GM18867 (cell line): ENCODE measurements at regions not wholly inside any gene's neighbourhood (a gene's known extent, or its start where the extent isn't known, plus 50 kb on each side); places are given as distances from the start of the nearest gene placed in this dataset.

Source experiments
- ATAC-seq: cut with Tn5 transposase; IDR thresholded peaks from one replicate; pipeline ENCODE4 v1.9.1; 2021; ENCODE audit warnings: mild to moderate bottlenecking, moderate library complexity; ENCODE audit not compliant: unreplicated experiment

DNA sequence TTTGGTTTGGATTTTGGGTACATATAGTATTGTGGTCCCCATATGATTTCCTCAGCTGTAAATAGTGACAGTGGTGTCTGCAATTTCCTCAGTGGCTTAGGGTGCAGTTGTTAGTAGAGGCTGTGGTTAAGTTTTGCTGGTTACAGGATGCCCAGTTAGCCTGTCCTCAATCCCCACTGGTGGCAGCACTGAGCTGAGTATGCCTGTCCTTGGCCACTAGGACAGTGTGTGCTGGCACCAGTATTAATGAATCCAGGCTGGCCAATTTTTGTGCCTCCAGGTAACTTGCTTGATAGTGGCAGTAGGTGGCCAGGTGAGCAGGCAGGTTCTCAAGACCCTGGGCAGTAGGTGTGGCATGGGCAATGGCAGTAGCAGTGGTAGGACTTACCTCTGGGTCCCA, 973.1 kb downstream of the TMEM182 start:
- ATAC-seq: no peak

DNA sequence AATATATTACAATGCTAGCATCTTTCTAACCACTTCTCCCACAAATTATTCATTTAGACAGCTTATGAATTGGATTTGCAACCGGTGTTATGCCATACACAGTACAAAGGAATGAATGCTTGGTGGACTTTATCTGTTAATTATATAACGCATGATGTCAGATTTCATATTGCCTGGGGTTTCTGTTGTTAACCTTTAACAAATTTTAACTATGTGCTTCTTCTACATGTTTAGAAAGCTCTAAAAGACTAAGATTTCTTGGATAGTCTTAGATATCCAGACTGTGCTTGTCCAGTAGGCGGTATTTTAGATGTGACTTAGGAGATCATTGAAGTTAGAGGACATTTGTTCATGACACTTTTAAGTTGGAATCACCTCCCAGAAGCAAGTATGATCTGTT, 976.3 kb downstream of the TMEM182 start:
- ATAC-seq: no peak

DNA sequence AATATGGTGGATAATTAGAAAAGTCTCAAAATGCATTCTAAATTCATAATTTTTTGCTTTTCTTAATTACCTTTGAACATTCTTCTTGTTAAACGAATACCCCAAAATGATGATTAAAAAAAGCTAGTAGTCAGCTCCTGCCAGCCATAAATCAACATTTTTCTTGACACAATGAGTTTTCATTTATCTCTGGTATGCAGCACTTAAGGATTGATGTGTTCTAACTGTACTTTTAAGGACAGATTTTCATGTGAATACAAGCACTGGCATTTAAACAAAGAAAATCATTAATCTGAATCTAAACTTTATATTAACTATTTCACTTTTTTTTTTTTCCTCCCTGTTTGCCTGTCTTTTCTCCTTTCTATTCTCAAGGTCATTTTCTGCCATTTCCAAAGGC, 976.8 kb downstream of the TMEM182 start:
- no peak for ATAC-seq

DNA sequence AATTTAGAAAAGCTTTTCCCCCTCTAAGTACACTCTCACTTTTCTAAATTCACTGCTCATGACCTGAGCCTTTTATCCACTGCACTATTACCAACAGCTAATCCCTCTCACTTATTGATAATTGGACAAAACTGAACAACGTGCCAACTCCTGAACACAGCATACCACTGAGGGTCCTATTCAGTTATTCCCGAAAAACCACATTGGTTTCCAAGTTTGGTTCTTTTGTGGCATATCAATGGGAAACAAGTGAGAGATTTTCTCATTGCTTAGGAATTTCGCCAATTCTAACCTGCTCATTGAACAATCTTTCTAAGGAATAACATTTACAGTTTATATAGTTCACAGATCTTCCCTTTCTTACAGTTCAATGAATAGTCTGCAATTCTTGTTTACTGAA, 977.4 kb downstream of the TMEM182 start:
- ATAC-seq: no peak

DNA sequence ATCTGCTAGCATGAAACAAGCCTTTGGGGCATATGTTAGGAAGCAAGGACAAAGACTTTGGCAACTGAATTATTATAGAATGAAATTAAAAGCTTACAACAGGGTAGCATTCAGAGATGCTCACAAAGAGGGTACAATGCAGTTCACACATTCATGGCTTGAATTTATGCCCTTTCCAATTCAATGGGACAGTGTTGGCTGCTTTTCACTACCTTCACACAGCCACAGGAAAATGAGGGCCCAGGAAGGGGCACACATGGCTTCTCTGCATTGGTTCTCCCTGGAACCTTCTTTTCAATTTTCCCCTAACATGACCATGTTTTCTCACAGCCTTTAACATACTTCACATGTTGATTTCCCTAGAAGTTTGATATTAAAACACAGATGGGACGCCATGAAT, 978.1 kb downstream of the TMEM182 start:
- no peak for ATAC-seq

DNA sequence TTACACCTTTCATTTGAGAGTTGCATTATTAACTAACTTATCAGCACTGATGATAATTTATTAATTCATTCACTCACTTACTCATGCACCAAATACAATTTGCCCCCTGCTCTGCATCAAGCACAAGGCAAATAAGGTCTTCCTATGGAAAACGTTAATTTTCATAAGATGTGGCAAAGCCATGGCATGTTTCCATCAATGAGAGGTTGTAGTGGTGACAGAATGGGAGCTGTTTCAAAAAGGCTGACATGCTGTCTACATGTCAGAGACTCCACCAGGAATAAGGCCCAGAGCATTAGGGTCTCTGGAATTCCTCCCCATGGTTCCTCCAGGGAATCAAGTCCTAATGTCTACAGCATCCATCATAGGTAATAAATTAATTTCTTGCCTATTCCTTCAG, 978.8 kb downstream of the TMEM182 start:
- ATAC-seq: no peak

DNA sequence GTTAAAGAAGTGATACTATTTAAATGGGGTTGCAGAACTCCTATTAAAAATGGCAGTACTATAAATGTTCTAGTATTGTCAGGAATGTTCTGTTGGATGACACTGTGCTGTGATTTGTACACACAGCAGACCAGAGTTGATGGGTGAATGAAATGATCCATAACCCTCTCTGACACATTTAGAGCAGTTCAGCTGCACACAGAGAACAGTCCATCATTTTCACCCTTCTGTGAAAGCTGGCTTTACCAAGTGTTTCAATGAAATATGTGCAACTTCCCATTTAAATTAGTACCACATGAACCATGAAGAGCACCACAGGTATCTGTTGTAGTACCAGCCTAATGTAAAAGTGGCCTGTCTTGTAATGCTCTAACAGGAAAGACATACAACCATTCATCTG, 981.4 kb downstream of the TMEM182 start:
- no peak for ATAC-seq

DNA sequence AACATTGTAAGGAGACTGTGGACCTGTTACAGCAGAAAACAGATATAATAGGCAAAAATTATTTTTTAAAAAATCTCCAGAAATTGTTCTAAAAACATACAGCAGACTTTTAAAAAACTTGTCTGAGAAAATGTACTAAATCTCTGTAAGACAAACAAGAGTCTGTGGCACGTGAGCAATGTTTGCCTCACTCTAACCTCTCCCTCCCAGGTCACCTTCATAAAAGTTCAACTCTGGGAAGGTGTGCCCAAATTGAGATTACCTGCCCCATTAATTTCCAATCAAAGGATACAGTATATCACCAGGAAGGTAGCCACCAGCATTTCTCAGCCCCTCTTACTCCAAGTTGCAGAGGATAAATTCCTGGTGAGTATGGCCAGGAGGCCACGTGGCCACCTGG, 992.7 kb downstream of the TMEM182 start:
- ATAC-seq: no peak

DNA sequence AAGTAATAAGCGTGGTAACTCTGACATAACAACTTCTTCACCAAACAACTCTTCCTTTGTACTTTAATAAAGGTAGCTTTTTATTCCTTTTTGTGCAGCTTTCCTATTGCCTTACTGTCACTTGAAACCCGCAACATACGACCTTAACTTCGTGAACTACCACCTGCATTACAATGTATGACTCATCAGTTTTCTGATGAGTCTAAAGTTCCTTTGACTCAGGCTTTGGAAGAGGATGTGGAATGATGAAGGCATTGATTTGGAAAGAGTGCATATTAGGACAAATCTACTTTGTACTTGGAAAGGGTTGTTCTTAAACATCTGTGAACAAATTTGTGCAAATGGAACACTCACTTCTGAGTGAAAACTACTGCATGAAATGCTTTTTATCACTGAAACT, 1012.1 kb downstream of the TMEM182 start:
- no peak for ATAC-seq

DNA sequence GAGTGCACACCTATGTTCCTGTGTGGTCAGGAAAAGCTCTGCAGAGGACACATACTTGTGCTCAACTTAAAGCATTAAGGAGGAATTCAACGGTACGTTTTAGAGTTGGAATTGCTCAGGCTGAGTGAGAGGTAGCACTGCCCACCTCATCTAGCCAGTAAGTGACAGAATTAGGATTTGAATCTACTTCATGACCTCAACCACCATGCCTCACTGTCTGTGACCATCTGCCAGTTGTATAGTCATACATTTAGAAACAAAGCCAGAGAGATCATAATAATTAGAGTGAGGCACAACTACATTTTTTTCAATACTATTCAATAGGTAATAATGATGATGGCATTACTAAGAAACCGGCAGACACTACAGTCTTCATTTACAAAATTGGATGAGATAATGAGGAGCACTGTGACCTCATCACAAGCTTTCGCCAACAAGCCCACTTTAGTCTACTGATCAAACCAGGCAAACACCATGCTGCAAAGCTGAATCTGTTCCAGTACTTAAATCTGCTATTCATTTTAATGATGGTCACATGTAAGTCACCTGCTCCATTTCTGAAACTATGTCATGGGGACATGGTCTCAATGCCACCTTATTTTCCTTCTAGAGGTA, 1018.4 kb downstream of the TMEM182 start:
- no peak for ATAC-seq

DNA sequence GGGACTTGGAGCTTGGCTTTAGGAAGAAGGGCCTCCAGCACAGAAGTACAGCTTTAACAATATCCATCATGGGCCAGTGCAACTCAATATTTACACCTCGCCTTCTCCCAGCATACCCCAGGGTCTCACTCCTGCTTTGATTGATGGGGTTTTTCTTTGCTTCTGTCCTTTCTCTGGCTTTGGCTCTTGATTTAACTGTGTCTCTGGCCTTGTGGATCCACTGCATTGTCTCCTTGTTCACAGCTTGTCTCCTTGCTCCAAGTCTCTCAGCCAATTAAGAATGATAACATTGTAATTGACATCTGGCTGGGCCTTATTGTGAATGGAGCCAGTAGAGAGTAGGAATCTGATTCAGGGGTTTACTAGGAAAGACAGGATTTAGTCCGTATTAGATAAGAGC, 1019.5 kb downstream of the TMEM182 start:
- no peak for ATAC-seq

DNA sequence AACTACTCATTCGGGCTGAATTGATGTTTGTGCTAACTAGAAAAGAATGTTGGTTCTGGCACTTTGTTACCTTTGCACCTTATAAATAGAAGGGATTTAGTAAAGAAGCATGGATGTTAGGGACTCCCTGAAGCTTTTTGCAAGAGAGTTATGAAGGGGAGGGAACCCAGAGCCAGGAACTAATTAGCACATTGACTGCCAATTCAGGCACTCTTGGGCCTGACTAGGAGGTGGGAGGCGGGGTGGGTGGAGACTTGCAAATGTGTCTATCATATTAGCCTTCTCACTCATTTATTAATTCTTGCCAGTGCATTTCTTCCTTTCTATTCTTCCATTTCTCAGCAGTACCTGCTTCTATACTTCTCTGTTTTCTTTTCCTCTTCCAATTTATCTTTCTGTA, 1022.4 kb downstream of the TMEM182 start:
- no peak for ATAC-seq

DNA sequence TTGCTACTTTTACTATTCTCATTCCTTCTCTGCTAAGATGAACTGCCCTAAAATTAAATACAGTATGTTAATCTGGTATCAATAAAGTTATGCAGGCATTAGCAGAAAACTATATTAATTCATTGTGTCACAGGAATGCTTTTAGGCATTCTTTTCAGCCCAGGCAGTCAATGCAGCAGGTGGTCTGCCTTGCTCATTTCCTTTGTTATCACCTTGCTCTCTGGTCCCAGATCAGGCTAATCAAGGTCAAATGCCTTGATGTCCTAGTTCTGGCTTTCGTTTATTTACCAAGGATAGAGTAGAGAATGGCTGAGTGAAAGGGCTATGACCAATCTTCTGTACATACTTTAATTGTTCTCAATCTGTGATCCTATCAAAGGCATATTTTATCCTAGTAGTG, 1023.6 kb downstream of the TMEM182 start:
- ATAC-seq: no peak

DNA sequence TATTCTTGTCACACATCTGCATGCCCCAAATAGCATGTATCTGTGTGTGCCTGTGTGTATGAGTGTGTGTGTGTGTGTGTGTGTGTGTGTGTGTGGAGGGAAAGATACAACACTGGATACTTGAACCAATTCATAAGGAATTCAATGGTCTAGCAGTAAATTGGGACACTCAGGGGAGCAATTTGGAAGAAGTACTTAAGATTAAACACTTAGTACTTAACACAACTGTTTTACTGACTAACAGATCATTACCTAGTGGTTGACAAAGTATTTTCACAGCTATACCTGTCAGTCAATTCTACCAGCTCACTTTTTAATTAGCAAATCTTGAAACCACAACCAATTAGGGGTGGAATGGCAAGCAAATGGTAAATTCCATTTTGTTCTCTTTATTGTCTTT, 1024.1 kb downstream of the TMEM182 start:
- no peak for ATAC-seq

DNA sequence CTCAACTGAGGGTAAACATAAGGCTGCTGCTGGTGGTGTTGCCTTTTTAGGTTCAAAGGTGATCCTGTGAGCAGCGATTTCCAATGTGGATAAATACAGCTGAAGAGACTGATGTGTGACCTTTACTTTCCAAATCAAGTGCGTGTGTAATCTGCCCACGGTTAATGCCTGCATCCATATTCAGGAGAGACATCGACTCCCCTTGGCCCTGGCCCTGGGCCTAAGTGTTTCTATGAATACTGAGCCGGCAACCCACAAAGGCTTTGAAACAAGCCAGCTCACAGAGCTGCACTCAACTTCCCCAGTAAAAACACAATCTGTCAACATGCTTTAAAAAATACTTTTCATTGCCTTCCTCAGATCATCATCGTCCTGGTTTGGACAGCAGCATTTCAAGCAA, 1026.6 kb downstream of the TMEM182 start:
- no peak for ATAC-seq

DNA sequence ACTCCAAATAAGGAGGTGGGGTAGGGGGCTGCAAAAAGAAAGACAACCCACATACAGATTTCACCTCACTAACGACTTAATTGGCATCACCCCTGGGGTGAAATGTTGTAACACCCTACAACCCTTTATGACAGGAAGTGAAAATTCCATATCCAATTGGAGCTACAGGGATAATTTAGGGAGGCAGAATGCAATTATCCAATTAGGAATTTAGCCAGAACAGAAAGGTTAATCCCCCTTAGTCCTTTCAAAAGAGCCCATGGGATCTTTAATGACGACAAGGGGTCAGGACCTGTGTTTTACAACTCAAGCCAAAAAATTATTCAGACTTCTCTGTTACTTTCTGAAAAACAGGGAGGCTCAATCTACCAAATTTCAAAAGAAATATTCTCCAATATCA, 1027.1 kb downstream of the TMEM182 start:
- ATAC-seq: no peak

DNA sequence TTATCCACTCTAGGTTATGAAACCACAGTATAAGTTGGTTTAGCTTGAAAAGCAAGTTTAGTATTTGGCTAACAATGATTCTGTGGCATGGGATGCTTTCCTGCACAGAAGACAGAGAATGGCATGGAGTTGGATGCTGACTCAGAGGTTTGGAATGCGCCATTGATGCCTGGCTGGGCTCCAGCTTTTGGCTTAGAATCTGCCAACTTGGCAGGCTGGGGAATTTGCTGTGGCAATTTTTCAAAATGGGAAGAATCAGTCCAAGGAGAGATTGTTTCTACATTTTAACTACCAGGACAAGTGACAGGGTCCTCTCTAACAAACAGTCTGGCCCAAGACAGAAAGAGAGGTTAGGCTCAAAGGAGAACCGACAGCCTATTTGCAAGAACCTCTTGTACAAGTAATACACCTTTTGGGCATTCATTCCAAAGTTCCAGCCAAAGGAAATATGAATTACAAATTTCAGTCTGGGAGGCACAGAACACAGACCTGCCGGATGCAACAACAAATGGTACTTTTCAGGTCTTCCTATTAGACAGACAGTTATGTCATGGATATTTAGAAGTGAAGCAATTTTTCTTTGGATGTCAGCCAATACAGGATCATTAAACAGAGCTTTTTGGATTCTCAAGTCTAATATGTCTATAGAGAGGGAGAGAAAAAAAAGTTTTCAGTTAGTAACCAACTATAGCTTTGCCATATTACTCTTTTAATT, 1027.7 kb downstream of the TMEM182 start:
- no peak for ATAC-seq

DNA sequence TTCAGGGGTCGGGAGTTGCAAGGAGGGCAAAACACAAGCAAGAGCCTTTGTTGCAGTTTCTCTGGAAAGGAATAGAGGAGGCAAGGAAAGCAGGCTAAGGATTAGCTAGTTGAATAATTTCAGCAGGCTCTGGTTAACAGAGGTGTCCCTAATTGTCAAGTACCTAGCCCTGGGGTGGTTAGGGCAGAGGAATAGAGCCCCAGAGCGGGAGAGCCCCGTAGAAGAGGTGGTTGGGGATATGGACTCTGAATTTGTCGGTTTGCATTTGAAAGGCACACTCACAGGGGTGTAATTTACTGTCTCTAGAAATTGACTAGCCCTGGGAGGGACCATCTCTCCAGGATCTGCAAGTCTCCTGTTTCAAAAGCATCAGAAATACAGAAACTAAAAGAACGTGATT, 1030.2 kb downstream of the TMEM182 start:
- no peak for ATAC-seq

DNA sequence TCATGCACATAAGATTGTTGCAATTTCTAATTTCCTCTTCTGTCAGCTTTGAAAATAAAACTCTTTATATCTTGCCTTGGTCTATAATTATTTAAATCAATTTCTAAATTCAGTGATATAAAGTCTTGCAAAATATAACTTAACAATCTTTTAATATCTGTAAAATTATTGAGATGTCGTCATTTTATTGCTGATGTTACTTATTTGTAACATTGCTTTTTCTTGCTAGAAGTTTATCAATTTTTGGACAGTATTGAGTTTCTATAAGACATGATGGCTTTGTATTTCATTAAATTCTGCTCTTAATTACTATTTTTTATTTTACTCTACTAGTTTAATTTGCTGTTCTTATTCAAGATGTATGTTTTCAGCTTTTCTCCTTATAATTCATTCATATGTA, 1036.5 kb downstream of the TMEM182 start:
- ATAC-seq: no peak

DNA sequence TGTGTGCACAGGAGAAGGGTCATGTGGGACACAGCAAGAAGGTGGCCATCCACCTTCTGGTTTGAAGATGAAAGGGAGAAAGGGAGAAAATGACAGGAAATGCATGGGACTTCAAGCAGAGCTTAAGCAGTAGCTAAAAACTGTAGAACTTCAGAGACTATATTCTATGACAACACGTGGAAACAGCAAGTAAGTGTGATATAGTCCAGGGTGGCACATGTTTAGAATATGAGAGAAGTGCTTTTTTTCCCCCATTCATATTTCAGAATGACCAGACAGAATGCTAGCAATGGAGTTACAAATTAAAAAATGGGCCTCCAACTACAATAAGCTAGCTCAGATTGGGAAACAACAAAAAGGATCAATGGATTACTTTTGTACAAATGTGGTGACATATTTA, 1042.2 kb downstream of the TMEM182 start:
- no peak for ATAC-seq

DNA sequence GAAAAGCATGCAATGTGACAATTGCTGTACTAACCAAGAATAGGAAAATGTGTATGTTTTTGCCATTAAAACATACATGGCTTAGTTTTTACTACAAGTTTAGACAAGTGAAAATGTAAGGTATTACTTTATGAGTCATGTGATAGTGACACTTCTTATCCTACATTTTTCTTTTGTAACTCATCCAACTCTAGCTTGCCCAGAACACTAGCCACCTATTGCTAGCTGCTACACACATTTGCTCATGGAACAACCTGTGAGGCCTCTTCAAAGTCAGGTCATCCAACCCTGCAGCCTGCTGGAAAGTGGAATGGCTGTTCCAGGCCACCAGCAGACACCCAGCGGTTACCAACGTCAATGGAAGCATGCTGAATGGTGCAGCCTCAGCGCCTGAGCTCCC, 1043.9 kb downstream of the TMEM182 start:
- ATAC-seq: no peak

DNA sequence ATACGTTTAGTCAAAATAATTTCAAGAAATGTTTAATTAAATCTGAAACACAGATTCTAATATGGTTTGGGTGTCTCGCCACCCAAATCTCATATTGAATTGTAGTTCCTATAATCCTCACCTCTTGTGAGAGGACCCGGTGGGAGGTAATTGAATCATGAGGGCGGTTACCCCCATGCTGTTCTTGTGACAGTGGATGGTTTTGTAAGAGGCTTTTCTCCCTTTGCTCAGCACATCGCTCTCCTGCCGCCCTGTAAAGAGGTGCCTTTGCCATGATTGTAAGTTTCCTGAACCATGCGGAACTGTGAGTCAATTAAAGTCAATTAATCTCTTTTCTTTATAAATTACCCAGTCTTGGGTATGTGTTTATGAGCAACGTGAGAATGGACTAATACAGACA, 1045.1 kb upstream of the POU3F3 start:
- ATAC-seq: no peak

DNA sequence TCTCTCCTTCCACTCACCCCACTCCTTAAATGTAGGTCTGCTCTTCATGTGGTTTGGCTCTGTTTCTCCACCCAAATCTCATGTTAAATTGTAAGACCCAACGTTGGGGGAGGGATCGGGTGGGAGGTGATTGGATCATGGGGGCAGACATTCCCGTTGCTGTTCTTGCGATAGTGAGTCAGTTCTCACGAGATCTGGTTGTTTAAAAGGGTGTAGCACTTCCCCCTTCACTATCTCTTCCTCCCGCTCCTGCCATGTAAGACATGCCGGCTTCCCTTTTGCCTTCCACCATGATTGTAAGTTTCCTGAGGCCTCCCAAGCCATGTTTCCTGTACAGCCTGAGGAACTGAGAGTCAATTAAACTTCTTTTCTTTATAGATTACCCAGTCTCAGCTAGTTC, 1044.5 kb upstream of the POU3F3 start:
- no peak for ATAC-seq
